GM20000 (cell line): ENCODE measurements at regions not wholly inside any gene's neighbourhood (a gene's known extent, or its start where the extent isn't known, plus 50 kb on each side); places are given as distances from the start of the nearest gene placed in this dataset.
"Not testable (repeated sequence)": the region's sequence is repeated elsewhere in the genome, so short reads cannot be mapped to it uniquely, and the experiment has no call there.

Experiments
- DNase-seq: peaks from one replicate; pipeline ENCODE4 v3.0.0; 2012; ENCODE audit warnings: low spot score
- TF ChIP-seq, protein P1 (sequence below): IDR thresholded peaks from 2 replicates; pipeline ENCODE4 v1.5.1; 2012; ENCODE audit warnings: mild to moderate bottlenecking, control low read depth; ENCODE audit errors: extremely low read depth, missing control alignments

DNA sequence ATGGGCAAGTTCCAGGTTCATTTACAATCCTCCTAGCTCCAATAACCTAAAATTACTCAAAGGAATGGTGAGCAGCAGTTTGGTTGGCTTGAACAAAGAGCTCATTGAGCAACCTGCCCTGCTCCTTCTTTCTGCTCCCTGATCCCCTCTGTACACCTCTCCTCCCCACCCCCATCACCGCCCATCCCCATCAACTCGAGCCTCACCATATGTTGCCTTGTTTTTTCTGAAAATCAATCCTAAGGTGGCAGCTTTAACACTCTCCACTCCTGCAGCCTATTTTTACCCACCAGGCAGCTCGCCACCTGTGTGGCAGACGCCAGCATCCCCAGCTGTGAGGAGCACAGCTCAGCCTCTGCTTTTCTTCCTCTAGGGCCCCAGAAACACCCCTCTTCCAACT, 533.4 kb upstream of the BRINP1 start:
- DNase-seq: no peak
- TF ChIP-seq, protein P1, sequence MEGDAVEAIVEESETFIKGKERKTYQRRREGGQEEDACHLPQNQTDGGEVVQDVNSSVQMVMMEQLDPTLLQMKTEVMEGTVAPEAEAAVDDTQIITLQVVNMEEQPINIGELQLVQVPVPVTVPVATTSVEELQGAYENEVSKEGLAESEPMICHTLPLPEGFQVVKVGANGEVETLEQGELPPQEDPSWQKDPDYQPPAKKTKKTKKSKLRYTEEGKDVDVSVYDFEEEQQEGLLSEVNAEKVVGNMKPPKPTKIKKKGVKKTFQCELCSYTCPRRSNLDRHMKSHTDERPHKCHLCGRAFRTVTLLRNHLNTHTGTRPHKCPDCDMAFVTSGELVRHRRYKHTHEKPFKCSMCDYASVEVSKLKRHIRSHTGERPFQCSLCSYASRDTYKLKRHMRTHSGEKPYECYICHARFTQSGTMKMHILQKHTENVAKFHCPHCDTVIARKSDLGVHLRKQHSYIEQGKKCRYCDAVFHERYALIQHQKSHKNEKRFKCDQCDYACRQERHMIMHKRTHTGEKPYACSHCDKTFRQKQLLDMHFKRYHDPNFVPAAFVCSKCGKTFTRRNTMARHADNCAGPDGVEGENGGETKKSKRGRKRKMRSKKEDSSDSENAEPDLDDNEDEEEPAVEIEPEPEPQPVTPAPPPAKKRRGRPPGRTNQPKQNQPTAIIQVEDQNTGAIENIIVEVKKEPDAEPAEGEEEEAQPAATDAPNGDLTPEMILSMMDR: no peak

DNA sequence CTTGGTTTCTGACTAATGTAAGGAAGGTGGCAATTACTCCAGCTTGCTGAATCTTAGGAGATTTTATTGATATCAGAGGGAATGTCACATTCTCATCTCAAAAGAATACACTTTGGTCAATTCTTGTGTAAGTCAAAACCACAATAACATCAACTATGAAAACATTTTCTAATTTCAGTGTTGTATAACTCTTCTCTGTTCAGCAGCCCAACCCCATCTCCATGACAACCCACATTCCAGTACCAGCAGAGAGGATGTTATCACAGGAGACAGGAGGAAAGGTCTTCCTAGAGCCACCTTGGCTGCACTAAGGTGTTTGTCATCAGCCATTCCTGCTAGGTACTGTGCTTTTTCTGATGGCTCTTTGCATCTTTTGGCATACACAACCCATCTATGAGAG, 529.1 kb upstream of the BRINP1 start:
- DNase-seq: no peak
- TF ChIP-seq, protein P1: no peak

DNA sequence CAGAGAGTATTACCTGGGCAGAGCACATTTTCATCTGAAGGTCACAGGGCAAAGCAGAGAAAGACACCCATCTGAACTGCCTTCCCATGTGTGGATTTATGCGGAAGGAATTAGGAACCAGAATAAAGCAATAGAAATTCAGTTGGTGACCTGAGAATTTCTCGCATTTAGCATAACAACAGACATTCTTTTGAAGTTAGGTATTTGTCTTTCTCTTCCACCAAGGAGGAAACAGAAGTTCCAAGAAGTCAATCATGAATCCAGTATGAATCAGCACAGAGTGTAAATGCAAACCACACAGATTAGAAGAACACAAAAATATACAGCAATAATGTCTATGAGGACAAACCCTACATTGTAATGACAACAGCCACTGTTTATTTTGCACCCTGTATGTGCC, 515.2 kb upstream of the BRINP1 start:
- TF ChIP-seq, protein P1: no peak
- DNase-seq: no peak

DNA sequence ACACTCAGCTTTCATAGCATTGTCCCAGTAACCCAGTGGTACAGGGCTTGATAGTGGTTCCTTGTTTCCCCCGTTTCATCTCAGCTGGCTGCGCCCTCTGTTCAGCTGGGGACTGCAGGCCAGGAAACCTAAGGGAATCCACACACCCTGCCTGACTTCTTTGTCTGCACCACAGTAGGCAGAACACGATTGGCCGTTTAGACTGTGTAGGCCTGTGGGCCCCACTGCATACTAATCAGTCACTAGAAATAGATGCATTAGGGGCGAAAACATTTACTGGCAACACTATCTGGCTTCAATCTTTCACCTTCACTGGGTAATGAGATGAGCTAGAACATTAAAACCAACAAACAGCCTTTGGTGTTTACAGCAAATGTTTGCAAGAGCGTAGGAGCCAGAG, 512.7 kb upstream of the BRINP1 start:
- DNase-seq: no peak
- TF ChIP-seq, protein P1: no peak

DNA sequence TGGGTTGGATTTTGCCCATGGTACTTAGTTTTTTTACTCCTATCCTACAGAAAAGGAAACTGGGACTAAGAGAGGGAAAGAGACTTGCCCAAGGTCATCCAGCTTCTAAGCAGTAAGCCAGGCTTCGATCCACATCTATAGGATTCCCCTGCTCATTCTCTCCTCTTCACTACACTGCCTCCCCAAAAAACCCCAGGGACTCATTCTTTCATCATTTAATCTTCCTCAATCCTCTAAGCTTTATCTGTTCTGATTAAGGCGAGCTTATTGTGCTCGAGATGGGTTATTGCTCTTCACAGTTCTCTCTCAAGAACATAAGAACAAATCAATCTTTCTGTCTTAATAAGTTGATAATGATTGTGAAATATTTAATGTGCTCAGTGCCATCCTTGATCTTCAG, 511.1 kb upstream of the BRINP1 start:
- TF ChIP-seq, protein P1: no peak
- DNase-seq: no peak

DNA sequence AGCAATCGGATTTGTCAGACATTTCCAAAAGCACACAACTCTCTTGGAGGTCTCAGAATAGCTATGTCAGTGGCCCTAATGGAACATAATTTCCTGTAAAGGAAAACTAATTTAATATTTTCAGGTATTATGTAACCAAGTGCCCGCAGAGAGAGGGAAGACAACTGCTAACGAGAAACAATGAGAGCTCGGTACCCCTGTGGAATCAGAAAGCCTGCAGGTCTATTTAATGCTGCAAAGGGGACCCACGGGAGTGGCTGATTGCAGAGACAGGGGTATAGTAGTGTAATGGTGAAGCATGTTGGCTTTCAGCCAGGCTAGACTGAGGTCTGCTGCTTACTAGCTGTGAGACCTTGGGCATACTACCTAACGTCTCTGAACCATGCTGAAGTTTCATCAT, 508.1 kb upstream of the BRINP1 start:
- no peak for DNase-seq

DNA sequence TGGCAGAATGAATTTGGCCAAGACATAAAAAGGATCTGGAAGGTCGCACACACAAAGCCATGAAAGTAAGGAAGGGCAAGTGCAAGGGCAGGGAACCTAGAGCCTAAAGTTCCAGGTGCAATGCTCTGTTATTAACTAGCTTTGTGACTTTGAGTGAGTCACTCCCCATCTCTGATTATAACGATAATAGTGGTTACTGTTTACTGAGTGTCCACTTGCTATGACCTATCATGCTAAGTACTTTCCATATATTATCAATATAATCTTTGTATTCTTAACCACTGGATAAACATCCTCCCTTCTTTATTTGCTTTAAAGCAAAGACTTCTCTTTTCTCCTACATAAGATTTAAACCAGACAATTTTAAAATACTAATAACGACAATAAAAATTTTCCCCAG, 504.6 kb upstream of the BRINP1 start:
- TF ChIP-seq, protein P1: no peak
- DNase-seq: no peak

More for the DNA sequence above, 508.1 kb upstream of the BRINP1 start:
- TF ChIP-seq, protein P1: no peak

DNA sequence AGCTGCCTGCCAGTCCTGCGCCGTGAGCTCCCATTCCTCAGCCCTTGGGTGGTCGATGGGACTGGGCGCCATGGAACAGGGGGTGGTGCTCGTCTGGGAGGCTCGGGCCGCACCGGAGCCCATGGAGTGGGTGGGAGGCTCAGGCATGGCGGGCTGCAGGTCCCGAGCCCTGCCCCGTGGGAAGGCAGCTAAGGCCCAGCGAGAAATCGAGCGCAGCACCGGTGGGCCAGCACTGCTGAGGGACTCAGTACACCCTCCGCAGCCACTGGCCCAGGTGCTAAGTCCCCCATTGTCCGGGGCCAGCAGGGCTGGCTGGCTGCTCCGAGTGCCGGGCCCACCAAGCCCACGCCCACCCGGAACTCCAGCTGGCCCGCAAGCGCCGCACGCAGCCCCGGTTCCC, 501.0 kb upstream of the BRINP1 start:
- not testable (repeated sequence) for DNase-seq
